ENCODE measurements at regions not wholly inside any gene's neighbourhood (a gene's known extent, or its start where the extent isn't known, plus 50 kb on each side); places are given as distances from the start of the nearest gene placed in this dataset.

GRCh38 chr13:68417801-68418200, 1187.7 kb upstream of the PCDH9 start:
- TF ChIP-seq ARNTL (CRISPR knock-in tag; IDR thresholded peaks at IDR 0.05; ENCODE audit: borderline replicate concordance, low read depth) (no peak), OSR1 (CRISPR knock-in tag; IDR thresholded peaks at IDR 0.05) (no peak), PATZ1 (CRISPR knock-in tag; IDR thresholded peaks at IDR 0.05; ENCODE audit: borderline replicate concordance) (no peak), ZNF565 (CRISPR knock-in tag; conservative IDR thresholded peaks at IDR 0.05; ENCODE audit: low read depth) (no peak), ISL1 (CRISPR knock-in tag; IDR thresholded peaks at IDR 0.05) (no peak)
